GM12874 (cell line): ENCODE measurements at regions not wholly inside any gene's neighbourhood (a gene's known extent, or its start where the extent isn't known, plus 50 kb on each side); places are given as distances from the start of the nearest gene placed in this dataset.

Experiments used
- TF ChIP-seq, protein P1 (sequence below): IDR thresholded peaks from 2 replicates; pipeline ENCODE4 v1.5.1; 2011; ENCODE audit warnings: low read depth, mild to moderate bottlenecking, control low read depth, low read length, moderate library complexity; ENCODE audit not compliant: insufficient read depth

DNA sequence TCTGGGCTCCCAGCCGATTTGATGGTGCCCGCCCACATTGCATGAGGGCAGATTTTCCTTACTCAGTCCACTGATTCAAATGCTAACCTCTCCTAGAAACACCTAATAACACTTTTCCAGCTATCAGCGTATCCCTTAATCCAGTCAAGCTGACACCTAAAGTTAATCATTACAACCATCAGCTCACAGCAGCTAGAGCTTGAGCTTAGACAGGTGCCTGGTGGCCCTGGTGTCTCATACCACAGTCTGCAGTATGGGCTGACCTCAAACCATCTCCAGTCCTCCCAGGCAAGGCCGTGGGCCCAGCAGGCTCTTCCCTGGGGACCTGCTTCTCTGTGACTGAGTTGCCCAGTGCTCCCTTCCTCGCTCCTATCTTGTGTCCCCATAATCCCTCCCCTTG is 174.4 kb upstream of the NECTIN1 start:
- TF ChIP-seq, protein P1, sequence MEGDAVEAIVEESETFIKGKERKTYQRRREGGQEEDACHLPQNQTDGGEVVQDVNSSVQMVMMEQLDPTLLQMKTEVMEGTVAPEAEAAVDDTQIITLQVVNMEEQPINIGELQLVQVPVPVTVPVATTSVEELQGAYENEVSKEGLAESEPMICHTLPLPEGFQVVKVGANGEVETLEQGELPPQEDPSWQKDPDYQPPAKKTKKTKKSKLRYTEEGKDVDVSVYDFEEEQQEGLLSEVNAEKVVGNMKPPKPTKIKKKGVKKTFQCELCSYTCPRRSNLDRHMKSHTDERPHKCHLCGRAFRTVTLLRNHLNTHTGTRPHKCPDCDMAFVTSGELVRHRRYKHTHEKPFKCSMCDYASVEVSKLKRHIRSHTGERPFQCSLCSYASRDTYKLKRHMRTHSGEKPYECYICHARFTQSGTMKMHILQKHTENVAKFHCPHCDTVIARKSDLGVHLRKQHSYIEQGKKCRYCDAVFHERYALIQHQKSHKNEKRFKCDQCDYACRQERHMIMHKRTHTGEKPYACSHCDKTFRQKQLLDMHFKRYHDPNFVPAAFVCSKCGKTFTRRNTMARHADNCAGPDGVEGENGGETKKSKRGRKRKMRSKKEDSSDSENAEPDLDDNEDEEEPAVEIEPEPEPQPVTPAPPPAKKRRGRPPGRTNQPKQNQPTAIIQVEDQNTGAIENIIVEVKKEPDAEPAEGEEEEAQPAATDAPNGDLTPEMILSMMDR = no peak

DNA sequence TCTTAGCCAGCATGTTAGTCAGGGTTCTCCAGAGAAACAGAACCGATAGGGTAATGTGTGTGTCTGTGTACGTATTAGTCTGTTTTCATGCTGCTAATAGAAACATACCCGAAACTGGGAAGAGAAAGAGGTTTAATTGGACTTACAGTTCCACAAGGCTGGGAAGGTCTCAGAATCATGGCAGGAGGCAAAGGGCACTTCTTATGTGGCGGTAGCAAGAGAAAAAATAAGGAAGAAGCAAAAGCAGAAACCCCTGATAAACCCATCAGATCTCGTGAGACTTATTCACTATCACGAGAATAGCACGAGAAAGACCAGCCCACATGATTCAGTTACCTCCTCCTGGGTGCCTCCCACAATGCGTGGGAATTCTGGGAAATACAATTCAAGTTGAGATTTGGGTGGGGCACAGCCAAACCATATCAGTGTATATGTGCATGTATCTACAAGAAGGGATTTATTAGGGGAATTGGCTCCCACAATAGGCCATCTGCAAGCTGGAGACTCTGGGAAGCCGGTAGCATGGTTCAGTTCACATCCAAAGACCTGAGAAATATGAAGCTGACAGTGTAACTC is 173.7 kb upstream of the NECTIN1 start:
- TF ChIP-seq, protein P1 = no peak

DNA sequence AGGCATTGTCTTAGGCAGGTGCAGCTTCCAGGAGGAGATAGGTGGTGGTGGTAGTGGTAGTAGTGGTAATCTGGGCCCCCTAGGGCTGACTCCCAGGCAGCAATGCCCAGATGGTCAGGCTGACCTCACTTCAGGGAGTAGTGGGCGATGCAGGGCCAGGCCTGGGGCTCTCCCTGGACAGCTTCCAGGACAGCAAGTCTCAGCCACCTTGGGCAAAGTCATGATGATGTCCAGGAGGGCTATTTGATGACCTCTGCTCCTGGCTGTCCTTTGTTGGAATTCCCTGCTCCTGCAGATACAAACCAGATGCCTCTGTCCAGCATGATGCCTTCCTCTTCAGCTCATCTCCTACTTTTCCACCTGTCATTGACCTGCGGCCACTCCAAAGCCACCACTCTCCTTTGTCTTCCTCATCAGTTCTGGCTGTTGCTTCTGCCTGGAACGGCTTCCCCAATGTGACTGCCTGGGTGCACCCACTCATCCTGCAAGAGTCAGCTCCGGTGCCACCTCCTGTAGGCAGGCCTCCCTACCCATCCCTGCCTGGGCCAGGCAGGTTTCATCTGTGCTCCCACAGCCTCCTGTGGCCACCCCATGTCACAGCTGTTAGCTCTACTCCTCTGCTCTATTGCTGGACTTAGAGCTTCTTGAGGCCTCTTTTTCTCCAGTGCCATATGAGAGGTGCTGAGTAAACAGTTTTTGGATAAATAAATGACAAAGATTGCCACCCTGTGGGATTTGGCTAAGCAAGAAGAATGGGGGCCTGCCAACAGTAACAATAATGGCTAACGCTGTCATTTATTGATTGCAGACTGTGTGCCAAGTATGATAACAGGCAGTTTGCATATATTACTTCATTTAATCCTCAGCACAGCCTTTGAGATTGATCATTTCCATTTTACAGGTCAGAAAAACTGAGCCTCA is 172.9 kb upstream of the NECTIN1 start:
- TF ChIP-seq, protein P1 = no peak

DNA sequence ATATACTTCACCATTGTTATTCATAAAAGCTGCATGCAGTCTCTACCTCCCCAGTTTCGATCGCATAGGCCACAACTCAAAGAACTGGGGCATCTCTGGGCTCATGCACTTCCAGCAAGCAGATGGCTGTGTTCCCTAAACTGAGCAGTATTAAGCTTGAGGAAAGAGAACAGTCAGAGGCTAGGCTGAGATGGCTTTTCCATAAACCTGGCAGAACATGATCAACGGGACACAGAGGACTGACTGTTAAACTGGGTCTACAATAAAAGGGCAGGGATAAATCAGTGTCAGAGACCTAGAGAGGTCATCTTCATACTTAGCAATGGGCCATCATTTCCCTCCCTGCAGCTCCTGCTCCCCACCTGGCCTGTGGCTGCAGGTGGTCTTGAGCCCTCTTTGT is 171.0 kb upstream of the NECTIN1 start:
- TF ChIP-seq, protein P1 = no peak

DNA sequence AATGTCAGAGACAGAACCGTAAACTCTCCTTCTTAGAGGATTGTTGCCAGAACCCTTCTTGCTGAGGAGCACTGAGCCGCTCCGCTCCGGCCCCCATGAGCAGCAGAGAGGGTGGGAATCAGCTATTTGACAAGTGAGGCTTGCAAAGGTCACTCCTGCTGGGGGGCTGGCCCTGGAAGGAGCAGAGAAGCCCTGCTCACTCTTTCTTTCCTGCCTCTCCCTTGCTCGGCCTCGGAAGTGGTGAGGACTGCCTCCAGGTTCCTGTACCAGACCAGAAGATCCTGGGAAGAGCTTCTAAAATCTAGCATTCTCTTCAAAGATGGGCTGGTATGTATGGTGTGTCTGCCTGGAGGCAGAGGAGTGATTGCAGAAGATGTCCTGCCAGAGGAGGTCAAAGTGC is 168.6 kb upstream of the NECTIN1 start:
- TF ChIP-seq, protein P1 = no peak

DNA sequence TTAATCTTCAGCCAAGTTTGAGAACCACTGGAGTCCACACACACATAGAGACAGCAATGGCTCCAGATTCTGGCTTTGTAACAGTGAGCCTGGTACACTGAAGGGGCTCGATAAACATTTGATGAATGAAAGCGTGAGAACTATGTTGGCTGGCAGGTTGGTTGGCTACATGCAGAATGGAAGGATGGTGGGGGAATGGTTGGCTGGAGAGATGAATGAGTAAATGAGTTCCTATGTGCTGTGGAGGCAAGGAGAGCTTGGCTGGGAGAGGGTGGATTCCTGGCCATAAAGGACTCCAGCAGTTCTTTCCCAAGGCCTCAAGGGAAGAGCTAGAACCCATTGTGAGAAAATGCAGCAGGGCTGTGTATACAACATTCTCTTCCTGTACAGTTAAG is 168.0 kb upstream of the NECTIN1 start:
- TF ChIP-seq, protein P1 = no peak

DNA sequence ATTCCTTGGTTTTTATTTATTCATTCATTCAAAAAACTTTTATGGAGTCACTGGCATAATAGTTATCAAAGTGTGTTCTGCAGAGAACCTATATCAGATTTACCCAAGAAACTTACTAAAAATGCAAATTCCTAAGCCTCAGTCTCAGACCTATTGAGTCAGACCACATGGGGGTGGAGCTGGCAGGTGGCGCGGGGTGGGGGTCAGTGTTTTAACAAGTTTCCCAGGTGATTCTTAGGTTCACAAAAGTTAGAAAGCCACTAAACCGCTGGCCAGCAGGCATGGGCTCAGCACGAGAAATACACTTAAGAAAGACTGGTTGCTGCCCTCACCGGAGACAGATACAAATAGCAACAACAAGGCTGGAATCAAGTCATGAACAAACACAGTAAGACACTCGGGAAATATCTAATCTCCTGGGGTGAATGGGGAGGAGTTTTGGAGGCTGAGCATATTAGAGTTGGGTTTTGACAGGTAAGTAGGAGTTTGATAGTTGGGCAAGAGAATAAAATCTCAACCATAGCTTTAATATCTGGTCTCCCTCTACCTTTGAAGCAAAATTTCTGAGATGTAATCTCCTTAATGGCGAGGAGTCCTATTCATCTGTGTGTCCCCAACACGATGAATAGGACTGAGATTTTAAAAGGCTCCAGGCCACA is 167.5 kb upstream of the NECTIN1 start:
- TF ChIP-seq, protein P1 = no peak
